PC-3 (cell line): ENCODE measurements at regions not wholly inside any gene's neighbourhood (a gene's known extent, or its start where the extent isn't known, plus 50 kb on each side); places are given as distances from the start of the nearest gene placed in this dataset.
A peak's percentile ranks its signal among the peaks of the same experiment; 100 is the strongest.

Experiments
- ATAC-seq: fragments of 200-7000 bp; cut with Tn5 transposase; 2 replicates; pipeline ENCODE4 v1.9.1; 2020; ENCODE audit warnings: mild to moderate bottlenecking, moderate library complexity
- BruUV-seq: library from RNA; stranded (reverse); fragments of 400-500 nt; replicated peaks from 2 replicates; lab custom pipeline; 2021; lab: Mats Ljungman, UMichigan
- CTCF ChIA-PET: fragments of 300-600 bp; sonication (Branson Sonifier 250); formaldehyde crosslinking; loops from one replicate; lab custom pipeline; 2022; ENCODE audit warnings: antibody characterized with exemption; lab: Charles Lee
- POLR2A ChIA-PET: fragments of 300-600 bp; sonication (Branson Sonifier 250); formaldehyde crosslinking; loops from one replicate; lab custom pipeline; 2022; ENCODE audit warnings: antibody characterized with exemption; ENCODE audit not compliant: unreplicated experiment; lab: Charles Lee
- DNase-seq: peaks from one replicate; pipeline ENCODE4 v3.0.0-alpha.2; 2015
- H2AFZ ChIP-seq: fragments of 300-600 bp; sonication (generic); 2 replicates; pipeline ENCODE4 v1.6.0; 2016; ENCODE audit warnings: antibody characterized with exemption, low read length
- H3F3A ChIP-seq: fragments of 300-600 bp; sonication (generic); one replicate; pipeline ENCODE4 v1.6.0; 2017; ENCODE audit warnings: antibody characterized with exemption, low read length, control low read depth, mild to moderate bottlenecking; ENCODE audit not compliant: unreplicated experiment
- H3K27ac ChIP-seq: fragments of 300-600 bp; sonication (generic); 2 replicates; pipeline ENCODE4 v1.5.1; 2016; ENCODE audit warnings: mild to moderate bottlenecking, low read length
- H3K27me3 ChIP-seq: fragments of 300-600 bp; sonication (generic); 2 replicates; pipeline ENCODE4 v1.6.1; 2016; ENCODE audit warnings: low read length, mixed read lengths
- H3K36me3 ChIP-seq: fragments of 300-600 bp; sonication (generic); 2 replicates; pipeline ENCODE4 v1.6.1; 2016; ENCODE audit warnings: low read depth, mixed run types, low read length, mixed read lengths
- H3K4me1 ChIP-seq: fragments of 300-600 bp; sonication (generic); 2 replicates; pipeline ENCODE4 v1.5.1; 2016; ENCODE audit warnings: low read length; ENCODE audit not compliant: insufficient read depth
- H3K4me2 ChIP-seq: fragments of 300-600 bp; sonication (generic); 2 replicates; pipeline ENCODE4 v1.6.0; 2016; ENCODE audit warnings: low read length
- H3K4me3 ChIP-seq: fragments of 300-600 bp; sonication (generic); 2 replicates; pipeline ENCODE4 v1.5.1; 2016; ENCODE audit warnings: mild to moderate bottlenecking, low read length, mixed read lengths
- H3K79me2 ChIP-seq: fragments of 300-600 bp; sonication (generic); 2 replicates; pipeline ENCODE4 v1.6.1; 2017; ENCODE audit warnings: low read length, mixed read lengths
- H3K9ac ChIP-seq: fragments of 300-600 bp; sonication (generic); 2 replicates; pipeline ENCODE4 v1.6.0; 2016; ENCODE audit warnings: mild to moderate bottlenecking, low read length
- H3K9me2 ChIP-seq: fragments of 300-600 bp; sonication (generic); replicated peaks from 2 replicates; pipeline ENCODE4 v1.6.1; 2016; ENCODE audit warnings: mixed run types, low read length, mixed read lengths
- H3K9me3 ChIP-seq: fragments of 300-600 bp; sonication (generic); 2 replicates; pipeline ENCODE4 v1.6.1; 2016; ENCODE audit warnings: low read length, mixed read lengths
- H4K20me1 ChIP-seq: fragments of 300-600 bp; sonication (generic); 2 replicates; pipeline ENCODE4 v1.6.1; 2016; ENCODE audit warnings: low read length, mixed read lengths
- CTCF ChIP-seq: fragments of 300-600 bp; sonication (generic); conservative IDR thresholded peaks from 2 replicates; pipeline ENCODE4 v1.5.1; 2017; ENCODE audit warnings: antibody characterized with exemption, low read depth, mild to moderate bottlenecking, low read length
- EZH2 ChIP-seq: fragments of 300-600 bp; sonication (generic); IDR thresholded peaks from one replicate; pipeline ENCODE4 v1.6.1; 2017; ENCODE audit warnings: antibody characterized with exemption, mild to moderate bottlenecking, low read length; ENCODE audit not compliant: unreplicated experiment
- EZH2phosphoT487 ChIP-seq: fragments of 300-600 bp; sonication (generic); IDR thresholded peaks from 2 replicates; pipeline ENCODE4 v1.6.1; 2018; ENCODE audit warnings: mild to moderate bottlenecking, antibody characterized with exemption, low read length, borderline replicate concordance
- intact Hi-C: fragments of 100-400 bp; cut with micrococcal nuclease; formaldehyde crosslinking; loops from 2 replicates; pipeline ENCODE4 v1.9.0; 2023

GRCh38 chr3:194772241-194773000 is 86.7 kb downstream of the FAM43A start:
- Histone ChIP-seq H3K27ac (peak overlapping the region; percentile 38), H3K4me2 (peak overlapping the region; percentile 74), H2AFZ (peak overlapping the region; percentile 60), H3K9me3 (no peaks in the 10 kb centered on the region), H3K9me2 (no peaks in the 10 kb centered on the region), H3K36me3 (no peaks in the 10 kb centered on the region), H4K20me1 (no peaks in the 10 kb centered on the region), H3K79me2 (no peaks in the 10 kb centered on the region), H3K4me3 (peak overlapping the region; percentile 39), H3F3A (no peaks in the 10 kb centered on the region), H3K9ac (peak overlapping the region; percentile 9), H3K4me1 (peaks cover 26% of the 10 kb centered on the region), H3K27me3 (no peaks in the 10 kb centered on the region)
- CTCF ChIA-PET: interaction anchor here (1.0 kb wide), 1 partner anchor 213 kb away, joined by 5 read pairs; no protein-coding TSS in a partner anchor
- intact Hi-C loops: loop anchor here (5.0 kb wide), 1 partner anchor 35 kb away; no protein-coding TSS in a partner anchor
- ATAC-seq (peak; percentile 10), DNase-seq (no peak)
- POLR2A ChIA-PET: no interaction called here
- no TSS peak for BruUV-seq
- no peak for TF ChIP-seq EZH2
- no peak for TF ChIP-seq CTCF
- no peak for TF ChIP-seq EZH2phosphoT487

- DNase-seq (peak; percentile 70), ATAC-seq (peak; percentile 66)
- H3K4me3 ChIP-seq: peak overlapping the region; percentile 39
- H3K9me2 ChIP-seq: no peaks in the 10 kb centered on the region
- H3K36me3 ChIP-seq: no peaks in the 10 kb centered on the region
- no peaks in the 10 kb centered on the region for H3F3A ChIP-seq
- peak overlapping the region; percentile 60 for H2AFZ ChIP-seq
- peak overlapping the region; percentile 9; the same call in 1 of the 2 replicates for H3K9ac ChIP-seq
- BruUV-seq: no TSS peak
- intact Hi-C loops: loop anchor here (1.0 to 5.0 kb wide), 2 partner anchors 34 to 88 kb away; partner anchors contain the start of gene FAM43A
- ChIA-PET CTCF (interaction anchor here (1.0 kb wide), 1 partner anchor 212 kb away, joined by 5 read pairs; no protein-coding TSS in a partner anchor), POLR2A (interaction anchor here (0.8 kb wide), 1 partner anchor 212 kb away, joined by 4 read pairs; no protein-coding TSS in a partner anchor)
- peak overlapping the region; percentile 38 for H3K27ac ChIP-seq
- H4K20me1 ChIP-seq: no peaks in the 10 kb centered on the region
- no peaks in the 10 kb centered on the region for H3K79me2 ChIP-seq
- H3K9me3 ChIP-seq: no peaks in the 10 kb centered on the region
- peaks cover 26% of the 10 kb centered on the region for H3K4me1 ChIP-seq
- no peaks in the 10 kb centered on the region for H3K27me3 ChIP-seq
- peak overlapping the region; percentile 74 for H3K4me2 ChIP-seq
- no peak for TF ChIP-seq EZH2
- no peak for TF ChIP-seq CTCF
- no peak for TF ChIP-seq EZH2phosphoT487
Observed at GRCh38 chr3:194773216-194773615, 87.5 kb downstream of the FAM43A start.
